Neuronal stem cell (in vitro differentiated cells): ENCODE measurements at regions not wholly inside any gene's neighbourhood (a gene's known extent, or its start where the extent isn't known, plus 50 kb on each side); places are given as distances from the start of the nearest gene placed in this dataset.
A peak's percentile ranks its signal among the peaks of the same experiment; 100 is the strongest.

Experiments used
- DNase-seq: peaks from one replicate; pipeline ENCODE4 v3.0.0-alpha.2; 2013; ENCODE audit warnings: low spot score
- H2AFZ ChIP-seq: one replicate; pipeline ENCODE4 v1.6.1; 2013; ENCODE audit warnings: mild to moderate bottlenecking, low read length, inconsistent platforms
- H2AK5ac ChIP-seq: 2 replicates; pipeline ENCODE4 v1.6.1; 2013; ENCODE audit warnings: low read depth, mild to moderate bottlenecking, inconsistent platforms, low read length, moderate library complexity, mixed read lengths
- H2BK120ac ChIP-seq: 2 replicates; pipeline ENCODE4 v1.6.1; 2013; ENCODE audit warnings: low read depth, mild to moderate bottlenecking, inconsistent platforms, low read length, moderate library complexity, mixed read lengths
- H2BK12ac ChIP-seq: one replicate; pipeline ENCODE4 v1.6.1; 2013; ENCODE audit warnings: low read length, inconsistent platforms
- H2BK15ac ChIP-seq: 2 replicates; pipeline ENCODE4 v1.6.1; 2013; ENCODE audit warnings: mild to moderate bottlenecking, low read length, inconsistent platforms, mixed read lengths
- H2BK5ac ChIP-seq: one replicate; pipeline ENCODE4 v1.6.1; 2013; ENCODE audit warnings: inconsistent platforms, mild to moderate bottlenecking, low read length, moderate library complexity
- H3K14ac ChIP-seq: one replicate; pipeline ENCODE4 v1.6.1; 2013; ENCODE audit warnings: low read length, inconsistent platforms
- H3K18ac ChIP-seq: 2 replicates; pipeline ENCODE4 v1.6.1; 2013; ENCODE audit warnings: low read length, inconsistent platforms
- H3K23ac ChIP-seq: 2 replicates; pipeline ENCODE4 v1.6.1; 2013; ENCODE audit warnings: low read depth, mild to moderate bottlenecking, mixed read lengths, low read length, inconsistent platforms; ENCODE audit not compliant: poor library complexity
- H3K27ac ChIP-seq: replicated peaks from 3 replicates; pipeline ENCODE4 v1.5.1; 2013; ENCODE audit warnings: low read length, inconsistent platforms
- H3K27me3 ChIP-seq, 3 experiments: 2 replicates each; pipeline ENCODE4 v1.6.1; 2013; ENCODE audit warnings: low read length in 3 of 3, mild to moderate bottlenecking in 2 of 3, inconsistent platforms in 1 of 3, low read depth in 1 of 3, mixed read lengths in 1 of 3, moderate library complexity in 1 of 3; ENCODE audit not compliant: control insufficient read depth in 3 of 3, insufficient read depth in 3 of 3
- H3K36me3 ChIP-seq, 2 donors: replicated peaks in 1 of 2; 2 replicates each; pipeline ENCODE4 v1.6.1; 2013; ENCODE audit warnings: low read length in 2 of 2; ENCODE audit not compliant: control insufficient read depth in 2 of 2, insufficient read depth in 2 of 2
- H3K4ac ChIP-seq: 2 replicates; pipeline ENCODE4 v1.6.1; 2013; ENCODE audit warnings: inconsistent platforms, mild to moderate bottlenecking, low read length, moderate library complexity
- H3K4me1 ChIP-seq, 2 donors: 1 replicate in 1 of 2; 2 replicates in 1 of 2; pipeline ENCODE4 v1.6.1; 2013; ENCODE audit warnings: low read length in 2 of 2, low read depth in 1 of 2; ENCODE audit not compliant: control insufficient read depth in 2 of 2, insufficient read depth in 1 of 2
- H3K4me2 ChIP-seq: one replicate; pipeline ENCODE4 v1.6.1; 2013; ENCODE audit warnings: mild to moderate bottlenecking, low read length, inconsistent platforms; ENCODE audit not compliant: insufficient read depth, poor library complexity, severe bottlenecking
- H3K4me3 ChIP-seq, 2 donors: 2 replicates each; pipeline ENCODE4 v1.5.1; 2013; ENCODE audit warnings: low read length in 2 of 2, mild to moderate bottlenecking in 2 of 2, inconsistent platforms in 1 of 2, moderate library complexity in 1 of 2
- H3K79me1 ChIP-seq: one replicate; pipeline ENCODE4 v1.6.1; 2013; ENCODE audit warnings: low read depth, mild to moderate bottlenecking, inconsistent platforms, low read length, moderate library complexity
- H3K9ac ChIP-seq: one replicate; pipeline ENCODE4 v1.6.1; 2013; ENCODE audit warnings: mild to moderate bottlenecking, low read depth, low read length, inconsistent platforms; ENCODE audit not compliant: poor library complexity
- H3K9me3 ChIP-seq, 2 donors: replicated peaks in 1 of 2; 2 replicates each; pipeline versions ENCODE3 to v1.6.1; 2013; ENCODE audit warnings: low read length in 2 of 2, mild to moderate bottlenecking in 2 of 2, inconsistent platforms in 1 of 2, low read depth in 1 of 2, mixed read lengths in 1 of 2, moderate library complexity in 1 of 2; ENCODE audit not compliant: control insufficient read depth in 2 of 2, insufficient read depth in 1 of 2
- H4K8ac ChIP-seq: one replicate; pipeline ENCODE4 v1.6.1; 2013; ENCODE audit warnings: low read depth, mild to moderate bottlenecking, inconsistent platforms, low read length, moderate library complexity
- H4K91ac ChIP-seq: one replicate; pipeline ENCODE4 v1.6.1; 2013; ENCODE audit warnings: low read length, low read depth, mild to moderate bottlenecking, inconsistent platforms; ENCODE audit not compliant: poor library complexity
- WGBS, 2 donors: extraction: QIAGEN DNeasy Blood & Tissue Kit; methylation state at CpG; one replicate each; pipeline ENCODE4 v1.1.7; 2013; ENCODE audit warnings: missing lambda C conversion rate in 2 of 2, mixed read lengths in 1 of 2; ENCODE audit not compliant: insufficient read length in 2 of 2, insufficient replicate concordance in 1 of 2; ENCODE audit errors: extremely low coverage in 2 of 2; 5-methylcytosine and 5-hydroxymethylcytosine counted together

DNA sequence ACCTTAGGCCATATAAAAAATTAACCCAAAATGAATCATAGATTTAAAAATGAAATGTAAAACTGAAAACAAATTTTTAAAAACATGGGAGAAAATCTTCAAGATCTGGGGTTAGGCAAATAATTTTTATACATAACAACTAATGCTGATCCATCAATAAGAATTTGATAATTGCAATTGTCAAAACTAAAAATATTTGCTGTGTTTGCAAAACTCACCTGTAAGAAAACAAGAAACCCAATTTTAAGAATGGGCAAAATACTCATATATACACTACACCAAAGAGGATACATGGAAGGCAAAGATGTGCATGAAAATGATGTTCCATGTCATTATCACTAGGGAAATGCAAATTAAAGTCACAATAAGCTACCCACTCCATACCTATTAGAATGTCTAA, 194.8 kb upstream of the NRP1 start:
- H2BK120ac ChIP-seq, result no peak overlapping the region
- H3K27me3 ChIP-seq, result no peaks in the 10 kb centered on the region
- no peak for DNase-seq
- no peak overlapping the region for H3K27ac ChIP-seq
- H2BK12ac ChIP-seq, result no peak overlapping the region
- no peaks in the 10 kb centered on the region for H3K79me1 ChIP-seq
- H3K4me3 ChIP-seq, result no peak overlapping the region
- no peak overlapping the region for H3K23ac ChIP-seq
- H3K4me1 ChIP-seq, result no peaks in the 10 kb centered on the region
- no peak overlapping the region for H2AK5ac ChIP-seq
- no peak overlapping the region for H3K4me2 ChIP-seq
- no peaks in the 10 kb centered on the region for H3K36me3 ChIP-seq
- no peak overlapping the region for H4K91ac ChIP-seq
- H3K9ac ChIP-seq, result no peak overlapping the region
- H3K9me3 ChIP-seq, result no peaks in the 10 kb centered on the region
- no peak overlapping the region for H3K4ac ChIP-seq
- no peak overlapping the region for H3K14ac ChIP-seq
- no peak overlapping the region for H4K8ac ChIP-seq
- no peak overlapping the region for H3K18ac ChIP-seq
- no peak overlapping the region for H2BK5ac ChIP-seq
- H2AFZ ChIP-seq, result no peak overlapping the region
- no peak overlapping the region for H2BK15ac ChIP-seq

DNA sequence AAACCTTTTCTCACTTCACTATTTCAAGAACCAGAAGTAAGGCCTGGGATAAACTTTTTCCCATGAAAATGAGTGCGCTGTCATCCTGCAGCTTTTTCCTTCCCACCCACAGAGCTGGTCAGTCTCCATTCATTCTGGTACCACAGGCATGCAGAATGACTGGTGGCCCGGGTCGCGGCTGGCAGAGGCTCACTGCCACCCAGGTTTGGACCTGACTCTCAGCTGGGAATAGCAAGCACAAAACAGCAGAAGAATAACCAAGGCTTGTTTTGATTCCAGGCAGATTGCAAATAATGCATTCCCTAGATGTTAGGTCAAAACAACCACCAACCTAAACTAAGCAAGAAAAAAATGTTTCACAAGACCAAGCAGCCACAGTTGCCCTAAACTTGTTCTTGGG, 190.5 kb upstream of the NRP1 start:
- Histone ChIP-seq H2BK15ac (no peak overlapping the region), H4K91ac (no peak overlapping the region), H3K4ac (no peak overlapping the region), H3K9ac (no peak overlapping the region), H3K18ac (no peak overlapping the region), H3K4me3 (no peak overlapping the region), H2BK12ac (no peak overlapping the region), H3K4me1 (no peaks in the 10 kb centered on the region), H3K27ac (no peak overlapping the region), H3K14ac (no peak overlapping the region), H3K27me3 (no peaks in the 10 kb centered on the region), H4K8ac (no peak overlapping the region), H3K79me1 (no peaks in the 10 kb centered on the region), H2AFZ (no peak overlapping the region), H3K9me3 (no peaks in the 10 kb centered on the region), H3K23ac (no peak overlapping the region), H2BK5ac (no peak overlapping the region), H3K36me3 (no peaks in the 10 kb centered on the region), H2AK5ac (no peak overlapping the region), H2BK120ac (no peak overlapping the region), H3K4me2 (no peak overlapping the region)
- DNase-seq, result no peak
- no CpG with 5 or more reads among the region's 4 CpGs for WGBS, 2 donors

DNA sequence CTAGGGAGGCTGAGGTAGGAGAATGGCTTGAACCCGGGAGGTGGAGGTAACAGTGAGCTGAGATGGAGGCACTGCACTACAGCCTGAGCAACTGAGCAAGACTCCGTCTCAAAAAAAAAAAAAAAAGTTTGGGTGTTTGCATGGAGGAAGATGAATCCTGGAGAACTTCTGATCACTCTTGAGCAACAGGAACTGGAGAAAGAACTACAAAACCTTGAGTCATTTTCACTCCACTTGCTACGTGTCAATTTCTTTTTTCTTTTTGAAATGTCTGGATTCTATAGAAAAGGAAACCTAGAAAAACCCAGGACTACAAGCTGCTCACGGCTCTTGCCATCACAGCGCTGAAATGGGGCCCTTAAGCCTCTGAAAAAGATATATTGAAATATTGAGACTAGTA, 189.6 kb upstream of the NRP1 start:
- no peak for DNase-seq
- H2BK15ac ChIP-seq, result no peak overlapping the region
- no peak overlapping the region for H3K4me2 ChIP-seq
- no peaks in the 10 kb centered on the region for H3K27me3 ChIP-seq
- no CpG with 5 or more reads among the region's 5 CpGs for WGBS, 2 donors
- H3K4ac ChIP-seq, result no peak overlapping the region
- H3K4me1 ChIP-seq, result no peaks in the 10 kb centered on the region
- H2AFZ ChIP-seq, result no peak overlapping the region
- no peak overlapping the region for H3K14ac ChIP-seq
- no peak overlapping the region for H2BK5ac ChIP-seq
- H3K79me1 ChIP-seq, result no peaks in the 10 kb centered on the region
- no peak overlapping the region for H2BK12ac ChIP-seq
- H3K36me3 ChIP-seq, result no peaks in the 10 kb centered on the region
- no peak overlapping the region for H4K8ac ChIP-seq
- H3K9me3 ChIP-seq, result no peaks in the 10 kb centered on the region
- no peak overlapping the region for H3K27ac ChIP-seq
- no peak overlapping the region for H3K18ac ChIP-seq
- no peak overlapping the region for H4K91ac ChIP-seq
- no peak overlapping the region for H3K23ac ChIP-seq
- H2BK120ac ChIP-seq, result no peak overlapping the region
- H3K4me3 ChIP-seq, result no peak overlapping the region
- H2AK5ac ChIP-seq, result no peak overlapping the region
- no peak overlapping the region for H3K9ac ChIP-seq

DNA sequence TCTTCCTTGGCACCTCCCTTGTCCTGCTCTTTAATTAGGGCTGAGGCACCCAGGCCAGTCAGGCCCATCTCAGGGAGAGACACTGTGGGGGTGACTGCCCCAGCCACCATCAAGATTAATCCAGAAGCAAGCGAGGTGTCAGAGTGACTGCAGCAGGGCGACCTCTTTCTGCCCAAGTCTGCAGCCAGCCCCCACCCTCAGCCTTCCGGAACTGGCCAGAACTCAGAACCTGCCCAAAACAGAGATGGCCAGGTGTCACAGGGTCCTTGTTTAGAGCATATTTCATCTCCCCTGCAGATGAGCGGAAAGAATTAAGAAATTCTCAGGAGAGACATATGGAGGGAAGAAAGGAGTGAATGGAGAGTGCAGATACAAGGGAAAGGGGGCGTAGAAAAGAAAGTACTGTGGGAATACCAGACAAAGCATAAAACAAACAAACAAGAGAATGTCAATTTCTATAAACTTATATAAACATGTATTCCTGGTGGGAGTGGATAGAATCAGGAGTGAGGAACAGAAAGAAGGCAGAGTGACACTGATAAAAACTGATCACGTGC, 188.8 kb upstream of the NRP1 start:
- peak overlapping the region; percentile 24 for H3K9ac ChIP-seq
- no peak overlapping the region for H3K14ac ChIP-seq
- H3K27ac ChIP-seq, result no peak overlapping the region
- H2AFZ ChIP-seq, result no peak overlapping the region
- H3K36me3 ChIP-seq, result no peaks in the 10 kb centered on the region
- H2BK12ac ChIP-seq, result peak overlapping the region; percentile 30
- H2BK15ac ChIP-seq, result no peak overlapping the region
- H3K4me2 ChIP-seq, result no peak overlapping the region
- no peaks in the 10 kb centered on the region for H3K79me1 ChIP-seq
- no peak overlapping the region for H3K4ac ChIP-seq
- WGBS, 2 donors, result no CpG with 5 or more reads among the region's 6 CpGs
- no peaks in the 10 kb centered on the region for H3K4me1 ChIP-seq
- no peak overlapping the region for H3K23ac ChIP-seq
- no peak for DNase-seq
- no peak overlapping the region for H3K4me3 ChIP-seq
- H3K18ac ChIP-seq, result peak overlapping the region; percentile 44
- no peak overlapping the region for H2AK5ac ChIP-seq
- no peak overlapping the region for H2BK5ac ChIP-seq
- no peak overlapping the region for H2BK120ac ChIP-seq
- no peak overlapping the region for H4K91ac ChIP-seq
- no peaks in the 10 kb centered on the region for H3K9me3 ChIP-seq
- no peaks in the 10 kb centered on the region for H3K27me3 ChIP-seq
- H4K8ac ChIP-seq, result no peak overlapping the region
